Ishikawa (cell line): ENCODE measurements at regions not wholly inside any gene's neighbourhood (a gene's known extent, or its start where the extent isn't known, plus 50 kb on each side); places are given as distances from the start of the nearest gene placed in this dataset.

Source experiments
- CEBPB ChIP-seq: IDR thresholded peaks from 2 replicates; pipeline ENCODE4 v1.6.1; 2012
- CREB1 ChIP-seq: IDR thresholded peaks from 2 replicates; pipeline ENCODE4 v1.6.1; 2012; ENCODE audit warnings: low read depth
- EGR1 ChIP-seq: IDR thresholded peaks from 2 replicates; pipeline ENCODE4 v1.6.1; 2012
- EP300 ChIP-seq: IDR thresholded peaks from 2 replicates; pipeline ENCODE4 v1.6.1; 2012; ENCODE audit warnings: borderline replicate concordance
- FOXM1 ChIP-seq: IDR thresholded peaks from 2 replicates; pipeline ENCODE4 v1.6.1; 2012; ENCODE audit warnings: low read depth, borderline replicate concordance
- MAX ChIP-seq: IDR thresholded peaks from 2 replicates; pipeline ENCODE4 v1.6.1; 2012
- NFIC ChIP-seq: IDR thresholded peaks from 2 replicates; pipeline ENCODE4 v1.6.1; 2012
- RAD21 ChIP-seq: IDR thresholded peaks from 2 replicates; pipeline ENCODE4 v1.6.1; 2012; ENCODE audit warnings: low read depth
- REST ChIP-seq: IDR thresholded peaks from 2 replicates; pipeline ENCODE4 v1.6.1; 2012; ENCODE audit warnings: low read depth, mild to moderate bottlenecking
- TAF1 ChIP-seq: IDR thresholded peaks from 2 replicates; pipeline ENCODE4 v1.6.1; 2012; ENCODE audit warnings: low read depth, mild to moderate bottlenecking
- TCF12 ChIP-seq: IDR thresholded peaks from 2 replicates; pipeline ENCODE4 v1.6.1; 2012; ENCODE audit warnings: low read depth
- TEAD4 ChIP-seq: IDR thresholded peaks from 2 replicates; pipeline ENCODE4 v1.6.1; 2012
- USF1 ChIP-seq: IDR thresholded peaks from 2 replicates; pipeline ENCODE4 v1.6.1; 2012
- YY1 ChIP-seq: IDR thresholded peaks from 2 replicates; pipeline ENCODE4 v1.6.1; 2012; ENCODE audit warnings: low read depth
- ZBTB7A ChIP-seq: IDR thresholded peaks from 2 replicates; pipeline ENCODE4 v1.6.1; 2012; ENCODE audit warnings: low read depth

- TF ChIP-seq FOXM1 (no peak), RAD21 (no peak), EGR1 (no peak), ZBTB7A (no peak), TEAD4 (no peak), YY1 (no peak), REST (no peak), EP300 (no peak), NFIC (no peak), CREB1 (no peak), CEBPB (no peak), MAX (no peak), TCF12 (no peak), TAF1 (no peak), USF1 (no peak)
Measured at GRCh38 chr6:147054871-147055270, 149.3 kb upstream of the STXBP5 start.

GRCh38 chr6:147055821-147056392 lies 148.3 kb upstream of the STXBP5 start:
- TF ChIP-seq CREB1 (no peak), TCF12 (no peak), RAD21 (no peak), CEBPB (no peak), ZBTB7A (no peak)

- TF ChIP-seq NFIC: no peak
- no peak for TF ChIP-seq EP300
- no peak for TF ChIP-seq USF1
- no peak for TF ChIP-seq FOXM1
- TF ChIP-seq EGR1: no peak
- TF ChIP-seq TCF12: no peak
- no peak for TF ChIP-seq RAD21
- TF ChIP-seq CREB1: no peak
- TF ChIP-seq CEBPB: no peak
- TF ChIP-seq REST: no peak
- TF ChIP-seq TAF1: no peak
- no peak for TF ChIP-seq ZBTB7A
- no peak for TF ChIP-seq TEAD4
- TF ChIP-seq YY1: no peak
- no peak for TF ChIP-seq MAX
Measured at GRCh38 chr6:147057188-147057587, 147.0 kb upstream of the STXBP5 start.

- TF ChIP-seq RAD21: no peak
- TF ChIP-seq CREB1: no peak
- no peak for TF ChIP-seq USF1
- no peak for TF ChIP-seq FOXM1
- no peak for TF ChIP-seq REST
- no peak for TF ChIP-seq EP300
- TF ChIP-seq YY1: no peak
- no peak for TF ChIP-seq NFIC
- no peak for TF ChIP-seq MAX
- TF ChIP-seq TAF1: no peak
- no peak for TF ChIP-seq CEBPB
Measured at GRCh38 chr6:147057705-147058342, 146.4 kb upstream of the STXBP5 start.
